ENCODE measurements at regions not wholly inside any gene's neighbourhood (a gene's known extent, or its start where the extent isn't known, plus 50 kb on each side); places are given as distances from the start of the nearest gene placed in this dataset.

GRCh38 chr9:7328453-7328852 is 471.1 kb downstream of the DMAC1 start:
- TF ChIP-seq CTCF (IDR thresholded peaks at IDR 0.05): no peak
- no peak for TF ChIP-seq POLR2AphosphoS5 (IDR thresholded peaks at IDR 0.05)
- no peak for TF ChIP-seq EP300 (IDR thresholded peaks at IDR 0.05; ENCODE audit: low read depth)
- no peak for TF ChIP-seq POLR2A (IDR thresholded peaks at IDR 0.05)
